GM21447 (cell line): ENCODE measurements at regions not wholly inside any gene's neighbourhood (a gene's known extent, or its start where the extent isn't known, plus 50 kb on each side); places are given as distances from the start of the nearest gene placed in this dataset.

ENCODE experiments used
- ATAC-seq: cut with Tn5 transposase; IDR thresholded peaks from one replicate; pipeline ENCODE4 v1.9.1; 2021; ENCODE audit not compliant: unreplicated experiment

GRCh38 chr12:39127401-39127800 lies 222.0 kb upstream of the CPNE8 start:
- ATAC-seq: no peak

- no peak for ATAC-seq
Measured at GRCh38 chr12:39125566-39125965, 220.2 kb upstream of the CPNE8 start.

- no peak for ATAC-seq
Measured at GRCh38 chr12:39124768-39125167, 219.4 kb upstream of the CPNE8 start.

GRCh38 chr12:39123580-39124253 lies 218.3 kb upstream of the CPNE8 start:
- ATAC-seq: no peak

GRCh38 chr12:39122562-39123204 lies 217.3 kb upstream of the CPNE8 start:
- no peak for ATAC-seq

GRCh38 chr12:39116861-39117260 lies 211.5 kb upstream of the CPNE8 start:
- no peak for ATAC-seq

GRCh38 chr12:39112064-39112463 lies 206.7 kb upstream of the CPNE8 start:
- no peak for ATAC-seq

- no peak for ATAC-seq
Measured at GRCh38 chr12:39105111-39105510, 199.7 kb upstream of the CPNE8 start.

GRCh38 chr12:39103552-39104165 lies 198.3 kb upstream of the CPNE8 start:
- ATAC-seq: peak; percentile 99

- no peak for ATAC-seq
Measured at GRCh38 chr12:39102474-39103209, 197.3 kb upstream of the CPNE8 start.

GRCh38 chr12:39095636-39096330 lies 190.4 kb upstream of the CPNE8 start:
- no peak for ATAC-seq

- no peak for ATAC-seq
Measured at GRCh38 chr12:39081910-39082309, 176.5 kb upstream of the CPNE8 start.

- no peak for ATAC-seq
Measured at GRCh38 chr12:39077226-39077625, 171.8 kb upstream of the CPNE8 start.

GRCh38 chr12:39074063-39074462 lies 168.7 kb upstream of the CPNE8 start:
- ATAC-seq: no peak

- ATAC-seq: no peak
Measured at GRCh38 chr12:39072658-39073057, 167.3 kb upstream of the CPNE8 start.

- no peak for ATAC-seq
Measured at GRCh38 chr12:39071611-39072010, 166.2 kb upstream of the CPNE8 start.

GRCh38 chr12:39070775-39071174 lies 165.4 kb upstream of the CPNE8 start:
- ATAC-seq: no peak

- ATAC-seq: no peak
Measured at GRCh38 chr12:39065455-39065854, 160.1 kb upstream of the CPNE8 start.

GRCh38 chr12:39064708-39065107 lies 159.3 kb upstream of the CPNE8 start:
- no peak for ATAC-seq

GRCh38 chr12:39062266-39062996 lies 157.0 kb upstream of the CPNE8 start:
- no peak for ATAC-seq
